ENCODE measurements at regions not wholly inside any gene's neighbourhood (a gene's known extent, or its start where the extent isn't known, plus 50 kb on each side); places are given as distances from the start of the nearest gene placed in this dataset.

- DNase-seq (ENCODE audit: low spot score): no peak
- TF ChIP-seq CTCF (conservative IDR thresholded peaks at IDR 0.05; ENCODE audit: low read depth): no peak
- H3K27ac ChIP-seq: no peak overlapping the region
- ChIA-PET CTCF (no interaction called here), POLR2A (ENCODE audit: low non-redundant PET) (no interaction called here)
Observed at GRCh38 chr5:89397096-89397495, 514.1 kb upstream of the MEF2C start.

GRCh38 chr5:89396278-89396954, 513.4 kb upstream of the MEF2C start:
- ChIA-PET POLR2A (ENCODE audit: low non-redundant PET) (no interaction called here), CTCF (interaction anchor here (0.6 kb wide), 1 partner anchor 836 kb away, joined by 3 read pairs; no protein-coding TSS in a partner anchor)
- DNase-seq (ENCODE audit: low spot score): no peak
- H3K27ac ChIP-seq: no peak overlapping the region
- TF ChIP-seq CTCF (conservative IDR thresholded peaks at IDR 0.05; ENCODE audit: low read depth): no peak

GRCh38 chr5:89395111-89395510, 512.1 kb upstream of the MEF2C start:
- ChIA-PET CTCF (interaction anchor here (0.6 to 0.7 kb wide), 2 partner anchors 110 to 689 kb away, joined by 3 read pairs; no protein-coding TSS in a partner anchor), POLR2A (ENCODE audit: low non-redundant PET) (no interaction called here)
- TF ChIP-seq CTCF (conservative IDR thresholded peaks at IDR 0.05; ENCODE audit: low read depth): no peak
- DNase-seq (ENCODE audit: low spot score): no peak
- no peak overlapping the region for H3K27ac ChIP-seq

GRCh38 chr5:89388872-89389271, 505.9 kb upstream of the MEF2C start:
- CTCF ChIA-PET: no interaction called here
- no peak for TF ChIP-seq CTCF (conservative IDR thresholded peaks at IDR 0.05; ENCODE audit: low read depth)
- POLR2A ChIA-PET (ENCODE audit: low non-redundant PET): no interaction called here
- no peak for DNase-seq (ENCODE audit: low spot score)
- H3K27ac ChIP-seq: no peak overlapping the region

- H3K27ac ChIP-seq: no peak overlapping the region
- no peak for TF ChIP-seq CTCF (conservative IDR thresholded peaks at IDR 0.05; ENCODE audit: low read depth)
- no peak for DNase-seq (ENCODE audit: low spot score)
- ChIA-PET POLR2A (ENCODE audit: low non-redundant PET) (no interaction called here), CTCF (no interaction called here)
Observed at GRCh38 chr5:89384391-89384790, 501.4 kb upstream of the MEF2C start.

- no peak for TF ChIP-seq CTCF (conservative IDR thresholded peaks at IDR 0.05; ENCODE audit: low read depth)
- ChIA-PET CTCF (no interaction called here), POLR2A (ENCODE audit: low non-redundant PET) (interaction anchor here (0.7 kb wide), 1 partner anchor 28 kb away, joined by 3 read pairs; no protein-coding TSS in a partner anchor)
- no peak overlapping the region for H3K27ac ChIP-seq
- no peak for DNase-seq (ENCODE audit: low spot score)
Observed at GRCh38 chr5:89380635-89381034, 497.7 kb upstream of the MEF2C start.
